Neural progenitor cell (in vitro differentiated cells): ENCODE measurements at regions not wholly inside any gene's neighbourhood (a gene's known extent, or its start where the extent isn't known, plus 50 kb on each side); places are given as distances from the start of the nearest gene placed in this dataset.

Experiments used
- CTCF ChIP-seq: fragments of 200-600 bp; sonication (generic); IDR thresholded peaks from 2 replicates; pipeline ENCODE4 v1.5.1; 2017; ENCODE audit warnings: antibody characterized with exemption, mild to moderate bottlenecking
- EZH2 ChIP-seq: fragments of 200-600 bp; sonication (generic); IDR thresholded peaks from 2 replicates; pipeline ENCODE4 v1.6.1; 2017; ENCODE audit warnings: antibody characterized with exemption, mild to moderate bottlenecking, moderate library complexity
- EZH2phosphoT487 ChIP-seq: fragments of 200-600 bp; sonication (generic); IDR thresholded peaks from 2 replicates; pipeline ENCODE4 v1.6.1; 2017; ENCODE audit warnings: antibody characterized with exemption

- TF ChIP-seq CTCF (no peak), EZH2phosphoT487 (no peak), EZH2 (no peak)
These were observed 58.5 kb upstream of the DHRS4 start for GRCh38 chr14:23895053-23895419.
